ENCODE measurements at regions not wholly inside any gene's neighbourhood (a gene's known extent, or its start where the extent isn't known, plus 50 kb on each side); places are given as distances from the start of the nearest gene placed in this dataset.

DNA sequence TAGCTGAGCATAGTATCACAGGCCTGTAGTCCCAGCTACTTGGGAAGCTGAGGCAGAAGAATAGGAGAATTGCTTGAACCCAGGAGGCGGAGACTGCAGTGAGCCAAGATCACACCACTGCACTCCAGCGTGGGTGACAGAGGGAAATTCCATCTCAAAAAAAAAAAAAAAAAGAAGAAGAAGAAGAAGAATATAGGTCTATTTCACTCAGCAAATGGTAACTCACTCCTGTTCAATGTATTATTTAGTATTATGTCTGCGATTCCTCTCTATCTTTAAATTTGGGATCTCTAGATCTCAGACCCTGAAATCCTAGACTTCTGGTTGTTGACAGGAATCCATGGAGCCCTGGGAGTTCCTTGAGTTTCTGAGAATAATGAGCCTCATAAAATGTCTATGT is 98.6 kb downstream of the HFE start:
- TF ChIP-seq, protein P1, sequence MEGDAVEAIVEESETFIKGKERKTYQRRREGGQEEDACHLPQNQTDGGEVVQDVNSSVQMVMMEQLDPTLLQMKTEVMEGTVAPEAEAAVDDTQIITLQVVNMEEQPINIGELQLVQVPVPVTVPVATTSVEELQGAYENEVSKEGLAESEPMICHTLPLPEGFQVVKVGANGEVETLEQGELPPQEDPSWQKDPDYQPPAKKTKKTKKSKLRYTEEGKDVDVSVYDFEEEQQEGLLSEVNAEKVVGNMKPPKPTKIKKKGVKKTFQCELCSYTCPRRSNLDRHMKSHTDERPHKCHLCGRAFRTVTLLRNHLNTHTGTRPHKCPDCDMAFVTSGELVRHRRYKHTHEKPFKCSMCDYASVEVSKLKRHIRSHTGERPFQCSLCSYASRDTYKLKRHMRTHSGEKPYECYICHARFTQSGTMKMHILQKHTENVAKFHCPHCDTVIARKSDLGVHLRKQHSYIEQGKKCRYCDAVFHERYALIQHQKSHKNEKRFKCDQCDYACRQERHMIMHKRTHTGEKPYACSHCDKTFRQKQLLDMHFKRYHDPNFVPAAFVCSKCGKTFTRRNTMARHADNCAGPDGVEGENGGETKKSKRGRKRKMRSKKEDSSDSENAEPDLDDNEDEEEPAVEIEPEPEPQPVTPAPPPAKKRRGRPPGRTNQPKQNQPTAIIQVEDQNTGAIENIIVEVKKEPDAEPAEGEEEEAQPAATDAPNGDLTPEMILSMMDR (IDR thresholded peaks at IDR 0.05), result no peak
- TF ChIP-seq SIN3A (IDR thresholded peaks at IDR 0.05; ENCODE audit: borderline replicate concordance, insufficient read depth, low read depth, low read length), result no peak
- TF ChIP-seq, protein P2, sequence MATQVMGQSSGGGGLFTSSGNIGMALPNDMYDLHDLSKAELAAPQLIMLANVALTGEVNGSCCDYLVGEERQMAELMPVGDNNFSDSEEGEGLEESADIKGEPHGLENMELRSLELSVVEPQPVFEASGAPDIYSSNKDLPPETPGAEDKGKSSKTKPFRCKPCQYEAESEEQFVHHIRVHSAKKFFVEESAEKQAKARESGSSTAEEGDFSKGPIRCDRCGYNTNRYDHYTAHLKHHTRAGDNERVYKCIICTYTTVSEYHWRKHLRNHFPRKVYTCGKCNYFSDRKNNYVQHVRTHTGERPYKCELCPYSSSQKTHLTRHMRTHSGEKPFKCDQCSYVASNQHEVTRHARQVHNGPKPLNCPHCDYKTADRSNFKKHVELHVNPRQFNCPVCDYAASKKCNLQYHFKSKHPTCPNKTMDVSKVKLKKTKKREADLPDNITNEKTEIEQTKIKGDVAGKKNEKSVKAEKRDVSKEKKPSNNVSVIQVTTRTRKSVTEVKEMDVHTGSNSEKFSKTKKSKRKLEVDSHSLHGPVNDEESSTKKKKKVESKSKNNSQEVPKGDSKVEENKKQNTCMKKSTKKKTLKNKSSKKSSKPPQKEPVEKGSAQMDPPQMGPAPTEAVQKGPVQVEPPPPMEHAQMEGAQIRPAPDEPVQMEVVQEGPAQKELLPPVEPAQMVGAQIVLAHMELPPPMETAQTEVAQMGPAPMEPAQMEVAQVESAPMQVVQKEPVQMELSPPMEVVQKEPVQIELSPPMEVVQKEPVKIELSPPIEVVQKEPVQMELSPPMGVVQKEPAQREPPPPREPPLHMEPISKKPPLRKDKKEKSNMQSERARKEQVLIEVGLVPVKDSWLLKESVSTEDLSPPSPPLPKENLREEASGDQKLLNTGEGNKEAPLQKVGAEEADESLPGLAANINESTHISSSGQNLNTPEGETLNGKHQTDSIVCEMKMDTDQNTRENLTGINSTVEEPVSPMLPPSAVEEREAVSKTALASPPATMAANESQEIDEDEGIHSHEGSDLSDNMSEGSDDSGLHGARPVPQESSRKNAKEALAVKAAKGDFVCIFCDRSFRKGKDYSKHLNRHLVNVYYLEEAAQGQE (IDR thresholded peaks at IDR 0.05; ENCODE audit: insufficient read depth in 1 of 2, low read depth in 2 of 2, low read length in 1 of 2), result no peak
- no peak for TF ChIP-seq POLR2AphosphoS5 (IDR thresholded peaks at IDR 0.05; ENCODE audit: low read depth, low read length)
